ENCODE measurements at regions not wholly inside any gene's neighbourhood (a gene's known extent, or its start where the extent isn't known, plus 50 kb on each side); places are given as distances from the start of the nearest gene placed in this dataset.

GRCh38 chr3:62926494-62926893 is 51.3 kb upstream of the CADPS start:
- TF ChIP-seq, protein P1, sequence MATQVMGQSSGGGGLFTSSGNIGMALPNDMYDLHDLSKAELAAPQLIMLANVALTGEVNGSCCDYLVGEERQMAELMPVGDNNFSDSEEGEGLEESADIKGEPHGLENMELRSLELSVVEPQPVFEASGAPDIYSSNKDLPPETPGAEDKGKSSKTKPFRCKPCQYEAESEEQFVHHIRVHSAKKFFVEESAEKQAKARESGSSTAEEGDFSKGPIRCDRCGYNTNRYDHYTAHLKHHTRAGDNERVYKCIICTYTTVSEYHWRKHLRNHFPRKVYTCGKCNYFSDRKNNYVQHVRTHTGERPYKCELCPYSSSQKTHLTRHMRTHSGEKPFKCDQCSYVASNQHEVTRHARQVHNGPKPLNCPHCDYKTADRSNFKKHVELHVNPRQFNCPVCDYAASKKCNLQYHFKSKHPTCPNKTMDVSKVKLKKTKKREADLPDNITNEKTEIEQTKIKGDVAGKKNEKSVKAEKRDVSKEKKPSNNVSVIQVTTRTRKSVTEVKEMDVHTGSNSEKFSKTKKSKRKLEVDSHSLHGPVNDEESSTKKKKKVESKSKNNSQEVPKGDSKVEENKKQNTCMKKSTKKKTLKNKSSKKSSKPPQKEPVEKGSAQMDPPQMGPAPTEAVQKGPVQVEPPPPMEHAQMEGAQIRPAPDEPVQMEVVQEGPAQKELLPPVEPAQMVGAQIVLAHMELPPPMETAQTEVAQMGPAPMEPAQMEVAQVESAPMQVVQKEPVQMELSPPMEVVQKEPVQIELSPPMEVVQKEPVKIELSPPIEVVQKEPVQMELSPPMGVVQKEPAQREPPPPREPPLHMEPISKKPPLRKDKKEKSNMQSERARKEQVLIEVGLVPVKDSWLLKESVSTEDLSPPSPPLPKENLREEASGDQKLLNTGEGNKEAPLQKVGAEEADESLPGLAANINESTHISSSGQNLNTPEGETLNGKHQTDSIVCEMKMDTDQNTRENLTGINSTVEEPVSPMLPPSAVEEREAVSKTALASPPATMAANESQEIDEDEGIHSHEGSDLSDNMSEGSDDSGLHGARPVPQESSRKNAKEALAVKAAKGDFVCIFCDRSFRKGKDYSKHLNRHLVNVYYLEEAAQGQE (IDR thresholded peaks at IDR 0.05; ENCODE audit: insufficient read depth in 1 of 2, low read depth in 2 of 2, low read length in 2 of 2), result no peak
- TF ChIP-seq TAF1 (IDR thresholded peaks at IDR 0.05; ENCODE audit: borderline replicate concordance, insufficient read depth, low read length), result no peak
- TF ChIP-seq FOXP2 (optimal IDR thresholded peaks at IDR 0.05; ENCODE audit: borderline replicate concordance, extremely low read depth, extremely low read length, insufficient read depth), result no peak
- TF ChIP-seq SIN3A (IDR thresholded peaks at IDR 0.05; ENCODE audit: borderline replicate concordance, insufficient read depth, low read length), result no peak
- no peak for TF ChIP-seq POLR2AphosphoS5 (IDR thresholded peaks at IDR 0.05; ENCODE audit: low read depth, low read length)

DNA sequence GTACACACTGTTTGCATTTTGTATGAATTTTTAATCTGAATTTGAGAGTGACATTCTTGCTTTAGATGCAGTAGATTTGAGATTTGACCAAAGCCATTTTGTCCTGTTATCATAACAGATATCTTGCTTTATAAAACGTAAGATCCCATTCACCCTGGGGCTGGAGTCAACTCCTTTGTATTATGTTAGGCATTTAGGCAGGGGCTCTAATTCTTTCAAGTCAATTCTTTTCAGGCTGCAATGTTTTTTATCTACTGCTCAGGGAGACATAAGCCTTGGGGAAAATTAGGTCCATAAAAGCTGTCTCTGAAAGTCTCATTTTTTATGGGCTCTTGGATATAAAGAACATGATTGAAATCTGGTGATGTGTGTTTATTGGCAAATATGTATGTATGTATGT is 53.0 kb upstream of the CADPS start:
- no peak for TF ChIP-seq TAF1 (IDR thresholded peaks at IDR 0.05; ENCODE audit: borderline replicate concordance, insufficient read depth, low read length)
- TF ChIP-seq POLR2AphosphoS5 (IDR thresholded peaks at IDR 0.05; ENCODE audit: low read depth, low read length), result no peak
- no peak for TF ChIP-seq SIN3A (IDR thresholded peaks at IDR 0.05; ENCODE audit: borderline replicate concordance, insufficient read depth, low read length)
- TF ChIP-seq, protein P1 (IDR thresholded peaks at IDR 0.05; ENCODE audit: insufficient read depth in 1 of 2, low read depth in 2 of 2, low read length in 2 of 2), result no peak
- no peak for TF ChIP-seq FOXP2 (optimal IDR thresholded peaks at IDR 0.05; ENCODE audit: borderline replicate concordance, extremely low read depth, extremely low read length, insufficient read depth)

DNA sequence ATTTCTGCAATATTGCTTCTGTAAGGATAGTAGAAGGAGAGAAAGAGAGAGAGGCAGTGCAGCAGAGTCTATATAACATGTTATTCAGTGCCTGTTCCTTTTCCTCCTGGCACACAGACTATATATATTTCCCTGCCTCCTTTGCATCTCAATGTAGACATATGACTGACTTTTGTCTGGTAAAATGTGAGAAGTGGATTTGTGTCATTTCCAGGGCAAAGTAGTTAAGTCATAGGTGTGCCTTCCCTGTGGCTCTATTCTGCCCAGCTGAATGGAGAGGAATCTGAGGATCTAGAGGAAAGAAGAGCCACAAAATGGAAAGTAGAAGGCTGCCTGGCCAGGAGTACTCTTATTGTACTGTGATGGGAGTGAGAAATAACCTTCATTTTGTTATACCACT is 54.6 kb upstream of the CADPS start:
- TF ChIP-seq POLR2AphosphoS5 (IDR thresholded peaks at IDR 0.05; ENCODE audit: low read depth, low read length) (no peak), TAF1 (IDR thresholded peaks at IDR 0.05; ENCODE audit: borderline replicate concordance, insufficient read depth, low read length) (no peak), FOXP2 (optimal IDR thresholded peaks at IDR 0.05; ENCODE audit: borderline replicate concordance, extremely low read depth, extremely low read length, insufficient read depth) (no peak), SIN3A (IDR thresholded peaks at IDR 0.05; ENCODE audit: borderline replicate concordance, insufficient read depth, low read length) (no peak)
- TF ChIP-seq, protein P1 (IDR thresholded peaks at IDR 0.05; ENCODE audit: insufficient read depth in 1 of 2, low read depth in 2 of 2, low read length in 2 of 2), result no peak

DNA sequence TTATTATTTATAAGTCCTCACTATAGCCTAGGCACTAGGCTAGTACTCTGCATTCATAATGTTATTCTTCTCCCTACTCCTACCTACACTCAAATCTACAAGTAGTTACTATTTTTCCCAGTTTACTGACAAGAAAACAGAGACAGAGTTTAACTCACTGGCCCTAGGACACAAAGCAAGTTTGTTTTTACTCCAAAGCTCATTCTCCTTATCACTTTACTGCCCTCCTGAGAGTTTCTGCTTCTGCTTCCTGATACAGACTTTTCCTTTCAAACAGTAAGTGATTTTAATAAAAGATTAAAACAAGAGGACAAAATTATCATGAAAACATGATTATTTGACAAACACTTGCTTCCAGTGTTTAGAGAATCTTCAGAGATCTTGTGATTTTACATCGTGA is 60.6 kb upstream of the CADPS start:
- TF ChIP-seq FOXP2 (optimal IDR thresholded peaks at IDR 0.05; ENCODE audit: borderline replicate concordance, extremely low read depth, extremely low read length, insufficient read depth) (no peak), TAF1 (IDR thresholded peaks at IDR 0.05; ENCODE audit: borderline replicate concordance, insufficient read depth, low read length) (no peak), POLR2AphosphoS5 (IDR thresholded peaks at IDR 0.05; ENCODE audit: low read depth, low read length) (no peak), SIN3A (IDR thresholded peaks at IDR 0.05; ENCODE audit: borderline replicate concordance, insufficient read depth, low read length) (no peak)
- TF ChIP-seq, protein P1 (IDR thresholded peaks at IDR 0.05; ENCODE audit: insufficient read depth in 1 of 2, low read depth in 2 of 2, low read length in 2 of 2), result no peak
